ENCODE measurements at regions not wholly inside any gene's neighbourhood (a gene's known extent, or its start where the extent isn't known, plus 50 kb on each side); places are given as distances from the start of the nearest gene placed in this dataset.

- no peak overlapping the region for H3K4me3 ChIP-seq (ENCODE audit: low read length in 2 of 2)
- no peaks in the 10 kb centered on the region for H3K4me1 ChIP-seq (ENCODE audit: control insufficient read depth in 2 of 2, insufficient read depth in 2 of 2, low read length in 2 of 2)
- no peaks in the 10 kb centered on the region for H3K9me3 ChIP-seq (ENCODE audit: control insufficient read depth in 2 of 2, insufficient read depth in 1 of 2, low read length in 1 of 2)
- H3K36me3 ChIP-seq (ENCODE audit: control insufficient read depth in 2 of 2, insufficient read depth in 2 of 2, low read length in 1 of 2) = no peaks in the 10 kb centered on the region
- 91% methylated on average over 16 of the region's 16 CpGs for WGBS
- DNase-seq (ENCODE audit: low read depth in 6 of 9, low spot score in 9 of 9) = no peak
- no peak overlapping the region for H3K27ac ChIP-seq (ENCODE audit: low read depth in 1 of 2, low read length in 1 of 2)
- no peaks in the 10 kb centered on the region for H3K27me3 ChIP-seq (ENCODE audit: control insufficient read depth in 2 of 2, insufficient read depth in 1 of 2, low read length in 1 of 2)
Measured at GRCh38 chr2:238691596-238692491, 156.0 kb upstream of the TWIST2 start.

- Histone ChIP-seq H3K36me3 (ENCODE audit: control insufficient read depth in 2 of 2, insufficient read depth in 2 of 2, low read length in 1 of 2) (no peaks in the 10 kb centered on the region), H3K9me3 (ENCODE audit: control insufficient read depth in 2 of 2, insufficient read depth in 1 of 2, low read length in 1 of 2) (no peaks in the 10 kb centered on the region), H3K27ac (ENCODE audit: low read depth in 1 of 2, low read length in 1 of 2) (no peak overlapping the region), H3K27me3 (ENCODE audit: control insufficient read depth in 2 of 2, insufficient read depth in 1 of 2, low read length in 1 of 2) (no peaks in the 10 kb centered on the region), H3K4me1 (ENCODE audit: control insufficient read depth in 2 of 2, insufficient read depth in 2 of 2, low read length in 2 of 2) (no peaks in the 10 kb centered on the region), H3K4me3 (ENCODE audit: low read length in 2 of 2) (no peak overlapping the region)
- 90% methylated on average over 7 of the region's 7 CpGs for WGBS
- no peak for DNase-seq (ENCODE audit: low read depth in 6 of 9, low spot score in 9 of 9)
Measured at GRCh38 chr2:238692562-238692961, 155.3 kb upstream of the TWIST2 start.

GRCh38 chr2:238693337-238694093 is 154.4 kb upstream of the TWIST2 start:
- H3K4me1 ChIP-seq (ENCODE audit: control insufficient read depth in 2 of 2, insufficient read depth in 2 of 2, low read length in 2 of 2) = no peaks in the 10 kb centered on the region
- H3K36me3 ChIP-seq (ENCODE audit: control insufficient read depth in 2 of 2, insufficient read depth in 2 of 2, low read length in 1 of 2) = no peaks in the 10 kb centered on the region
- H3K4me3 ChIP-seq (ENCODE audit: low read length in 2 of 2) = no peak overlapping the region
- H3K27me3 ChIP-seq (ENCODE audit: control insufficient read depth in 2 of 2, insufficient read depth in 1 of 2, low read length in 1 of 2) = no peaks in the 10 kb centered on the region
- no peak overlapping the region for H3K27ac ChIP-seq (ENCODE audit: low read depth in 1 of 2, low read length in 1 of 2)
- DNase-seq (ENCODE audit: low read depth in 6 of 9, low spot score in 9 of 9) = no peak
- 91% methylated on average over 13 of the region's 13 CpGs for WGBS
- H3K9me3 ChIP-seq (ENCODE audit: control insufficient read depth in 2 of 2, insufficient read depth in 1 of 2, low read length in 1 of 2) = no peaks in the 10 kb centered on the region

GRCh38 chr2:238694136-238694755 is 153.6 kb upstream of the TWIST2 start:
- H3K27me3 ChIP-seq (ENCODE audit: control insufficient read depth in 2 of 2, insufficient read depth in 1 of 2, low read length in 1 of 2) = no peaks in the 10 kb centered on the region
- DNase-seq (ENCODE audit: low read depth in 6 of 9, low spot score in 9 of 9) = no peak
- WGBS = 96% methylated on average over 8 of the region's 8 CpGs

GRCh38 chr2:238694922-238695321 is 153.0 kb upstream of the TWIST2 start:
- Histone ChIP-seq H3K27me3 (ENCODE audit: control insufficient read depth in 2 of 2, insufficient read depth in 1 of 2, low read length in 1 of 2) (no peaks in the 10 kb centered on the region), H3K9me3 (ENCODE audit: control insufficient read depth in 2 of 2, insufficient read depth in 1 of 2, low read length in 1 of 2) (no peaks in the 10 kb centered on the region), H3K4me3 (ENCODE audit: low read length in 2 of 2) (no peak overlapping the region), H3K4me1 (ENCODE audit: control insufficient read depth in 2 of 2, insufficient read depth in 2 of 2, low read length in 2 of 2) (no peaks in the 10 kb centered on the region), H3K36me3 (ENCODE audit: control insufficient read depth in 2 of 2, insufficient read depth in 2 of 2, low read length in 1 of 2) (no peaks in the 10 kb centered on the region), H3K27ac (ENCODE audit: low read depth in 1 of 2, low read length in 1 of 2) (no peak overlapping the region)
- no peak for DNase-seq (ENCODE audit: low read depth in 6 of 9, low spot score in 9 of 9)
- 88% methylated on average over 6 of the region's 6 CpGs for WGBS

More at GRCh38 chr2:238694136-238694755, 153.6 kb upstream of the TWIST2 start:
- Histone ChIP-seq H3K4me1 (ENCODE audit: control insufficient read depth in 2 of 2, insufficient read depth in 2 of 2, low read length in 2 of 2) (no peaks in the 10 kb centered on the region), H3K9me3 (ENCODE audit: control insufficient read depth in 2 of 2, insufficient read depth in 1 of 2, low read length in 1 of 2) (no peaks in the 10 kb centered on the region), H3K36me3 (ENCODE audit: control insufficient read depth in 2 of 2, insufficient read depth in 2 of 2, low read length in 1 of 2) (no peaks in the 10 kb centered on the region), H3K27ac (ENCODE audit: low read depth in 1 of 2, low read length in 1 of 2) (no peak overlapping the region), H3K4me3 (ENCODE audit: low read length in 2 of 2) (no peak overlapping the region)

- no peak for DNase-seq (ENCODE audit: low read depth in 6 of 9, low spot score in 9 of 9)
- Histone ChIP-seq H3K36me3 (ENCODE audit: control insufficient read depth in 2 of 2, insufficient read depth in 2 of 2, low read length in 1 of 2) (no peaks in the 10 kb centered on the region), H3K4me3 (ENCODE audit: low read length in 2 of 2) (no peak overlapping the region), H3K27ac (ENCODE audit: low read depth in 1 of 2, low read length in 1 of 2) (no peak overlapping the region), H3K27me3 (ENCODE audit: control insufficient read depth in 2 of 2, insufficient read depth in 1 of 2, low read length in 1 of 2) (no peaks in the 10 kb centered on the region), H3K4me1 (ENCODE audit: control insufficient read depth in 2 of 2, insufficient read depth in 2 of 2, low read length in 2 of 2) (no peaks in the 10 kb centered on the region), H3K9me3 (ENCODE audit: control insufficient read depth in 2 of 2, insufficient read depth in 1 of 2, low read length in 1 of 2) (no peaks in the 10 kb centered on the region)
- 72% methylated on average over 4 of the region's 4 CpGs for WGBS
Measured at GRCh38 chr2:238695538-238695937, 152.3 kb upstream of the TWIST2 start.

GRCh38 chr2:238696331-238696730 is 151.6 kb upstream of the TWIST2 start:
- no peaks in the 10 kb centered on the region for H3K27me3 ChIP-seq (ENCODE audit: control insufficient read depth in 2 of 2, insufficient read depth in 1 of 2, low read length in 1 of 2)
- H3K27ac ChIP-seq (ENCODE audit: low read depth in 1 of 2, low read length in 1 of 2) = no peak overlapping the region
- no peaks in the 10 kb centered on the region for H3K9me3 ChIP-seq (ENCODE audit: control insufficient read depth in 2 of 2, insufficient read depth in 1 of 2, low read length in 1 of 2)
- no peak for DNase-seq (ENCODE audit: low read depth in 6 of 9, low spot score in 9 of 9)
- no peaks in the 10 kb centered on the region for H3K36me3 ChIP-seq (ENCODE audit: control insufficient read depth in 2 of 2, insufficient read depth in 2 of 2, low read length in 1 of 2)
- no peaks in the 10 kb centered on the region for H3K4me1 ChIP-seq (ENCODE audit: control insufficient read depth in 2 of 2, insufficient read depth in 2 of 2, low read length in 2 of 2)
- 90% methylated on average over 4 of the region's 4 CpGs for WGBS
- no peak overlapping the region for H3K4me3 ChIP-seq (ENCODE audit: low read length in 2 of 2)

GRCh38 chr2:238696786-238697185 is 151.1 kb upstream of the TWIST2 start:
- H3K4me3 ChIP-seq (ENCODE audit: low read length in 2 of 2) = no peak overlapping the region
- H3K27me3 ChIP-seq (ENCODE audit: control insufficient read depth in 2 of 2, insufficient read depth in 1 of 2, low read length in 1 of 2) = no peaks in the 10 kb centered on the region
- no peak overlapping the region for H3K27ac ChIP-seq (ENCODE audit: low read depth in 1 of 2, low read length in 1 of 2)
- WGBS = 92% methylated on average over 3 of the region's 3 CpGs
- DNase-seq (ENCODE audit: low read depth in 6 of 9, low spot score in 9 of 9) = no peak
- no peaks in the 10 kb centered on the region for H3K36me3 ChIP-seq (ENCODE audit: control insufficient read depth in 2 of 2, insufficient read depth in 2 of 2, low read length in 1 of 2)
- H3K9me3 ChIP-seq (ENCODE audit: control insufficient read depth in 2 of 2, insufficient read depth in 1 of 2, low read length in 1 of 2) = no peaks in the 10 kb centered on the region
- no peaks in the 10 kb centered on the region for H3K4me1 ChIP-seq (ENCODE audit: control insufficient read depth in 2 of 2, insufficient read depth in 2 of 2, low read length in 2 of 2)
